Endothelial cell of umbilical vein (primary cell): ENCODE measurements at regions not wholly inside any gene's neighbourhood (a gene's known extent, or its start where the extent isn't known, plus 50 kb on each side); places are given as distances from the start of the nearest gene placed in this dataset.

ENCODE experiments used
- BruUV-seq: library from RNA; stranded (reverse); fragments of 400-500 nt; replicated peaks from 2 replicates; lab custom pipeline; 2021; lab: Mats Ljungman, UMichigan
- CTCF ChIA-PET: fragments of 300-600, 350-600 bp; sonication (Branson Sonifier 250); formaldehyde crosslinking; loops from one replicate; lab custom pipeline; 2021; ENCODE audit warnings: antibody characterized with exemption, inconsistent platforms; lab: Charles Lee
- POLR2A ChIA-PET: fragments of 300-600, 350-600 bp; sonication (Branson Sonifier 250); formaldehyde crosslinking; loops from one replicate; lab custom pipeline; 2021; ENCODE audit warnings: antibody characterized with exemption, inconsistent platforms; lab: Charles Lee
- DNase-seq: peaks from one replicate; pipeline ENCODE4 v3.0.0-alpha.2; 2011; ENCODE audit warnings: low read depth, low spot score
- FAIRE-seq: peaks from 2 replicates; lab custom pipeline; 2011; peaks lifted over from hg19 to GRCh38; lab: Jason Lieb, UNC
- H2AFZ ChIP-seq: 2 replicates; pipeline ENCODE4 v1.6.0; 2012; ENCODE audit warnings: low read depth, low read length, control low read depth, inconsistent platforms
- H3K27ac ChIP-seq: 2 replicates; pipeline ENCODE4 v1.5.1; 2011; ENCODE audit warnings: low read depth, mild to moderate bottlenecking, control low read depth, low read length, moderate library complexity; ENCODE audit not compliant: insufficient read depth
- H3K27me3 ChIP-seq, 2 experiments: 2 replicates each; pipeline versions ENCODE4 v1.6.0 to v1.6.1; 2011; ENCODE audit warnings: low read length in 2 of 2, mixed read lengths in 1 of 2; ENCODE audit not compliant: control insufficient read depth in 2 of 2, insufficient read depth in 2 of 2
- H3K36me3 ChIP-seq, 2 experiments: 2 replicates in 1 of 2; 3 replicates in 1 of 2; pipeline ENCODE4 v1.5.1; 2011; ENCODE audit warnings: low read length in 2 of 2, mild to moderate bottlenecking in 1 of 2, moderate library complexity in 1 of 2; ENCODE audit not compliant: control insufficient read depth in 2 of 2, insufficient read depth in 2 of 2; ENCODE audit errors: extremely low read depth in 1 of 2
- H3K4me1 ChIP-seq: 3 replicates; pipeline ENCODE4 v1.5.1; 2011; ENCODE audit warnings: mild to moderate bottlenecking, low read length; ENCODE audit not compliant: control insufficient read depth, insufficient read depth; ENCODE audit errors: extremely low read depth
- H3K4me2 ChIP-seq: 2 replicates; pipeline ENCODE4 v1.6.1; 2011; ENCODE audit warnings: low read length, control low read depth, mixed read lengths; ENCODE audit not compliant: insufficient read depth
- H3K4me3 ChIP-seq, 3 experiments: fragments of 200-600 bp in 1 of 3; sonication (generic), shearing (Covaris generic) in 1 of 3; replicated peaks in 1 of 3; 2 replicates each; pipeline ENCODE4 v1.5.1; 2011 to 2016; ENCODE audit warnings: control low read depth in 3 of 3, low read length in 3 of 3, mild to moderate bottlenecking in 2 of 3, inconsistent platforms in 1 of 3, low read depth in 1 of 3, moderate library complexity in 1 of 3; ENCODE audit not compliant: insufficient read depth in 1 of 3
- H3K79me2 ChIP-seq: 2 replicates; pipeline ENCODE4 v1.6.0; 2012; ENCODE audit warnings: low read length, inconsistent platforms; ENCODE audit not compliant: control insufficient read depth, insufficient read depth
- H3K9ac ChIP-seq: replicated peaks from 2 replicates; pipeline ENCODE3; 2011; ENCODE audit warnings: low read length, control low read depth; ENCODE audit not compliant: insufficient read depth; ENCODE audit errors: extremely low read depth
- H3K9me1 ChIP-seq: replicated peaks from 3 replicates; pipeline ENCODE4 v1.6.0; 2011; ENCODE audit warnings: mild to moderate bottlenecking, low read length; ENCODE audit not compliant: control insufficient read depth, insufficient read depth; ENCODE audit errors: extremely low read depth
- H3K9me3 ChIP-seq: replicated peaks from 2 replicates; pipeline ENCODE4 v1.5.1; 2012; ENCODE audit warnings: low read length, inconsistent platforms; ENCODE audit not compliant: control insufficient read depth, insufficient read depth
- H4K20me1 ChIP-seq: replicated peaks from 2 replicates; pipeline ENCODE3; 2011; ENCODE audit warnings: mild to moderate bottlenecking, low read length; ENCODE audit not compliant: control insufficient read depth, insufficient read depth; ENCODE audit errors: extremely low read depth
- CTCF ChIP-seq, 2 donors: IDR thresholded peaks; 1 replicate in 1 of 2; 2 replicates in 1 of 2; pipeline ENCODE4 v1.5.1; 2011; ENCODE audit warnings: low read length in 2 of 2, mild to moderate bottlenecking in 2 of 2, moderate library complexity in 2 of 2, control low read depth in 1 of 2, inconsistent platforms in 1 of 2, low read depth in 1 of 2; ENCODE audit not compliant: insufficient read depth in 1 of 2; ENCODE audit errors: extremely low read depth in 1 of 2
- EZH2 ChIP-seq: IDR thresholded peaks from 2 replicates; pipeline ENCODE4 v1.6.1; 2012; ENCODE audit warnings: borderline replicate concordance, low read depth, mild to moderate bottlenecking, moderate library complexity, low read length, inconsistent platforms; ENCODE audit not compliant: severe bottlenecking
- FOS ChIP-seq: IDR thresholded peaks from 2 replicates; pipeline ENCODE4 v1.6.1; 2011; ENCODE audit warnings: mild to moderate bottlenecking, low read length, moderate library complexity, borderline replicate concordance; ENCODE audit not compliant: insufficient read depth
- GATA2 ChIP-seq: IDR thresholded peaks from 2 replicates; pipeline ENCODE4 v1.7.0; 2011; ENCODE audit warnings: low read depth, mild to moderate bottlenecking, moderate library complexity, mixed read lengths, low read length; ENCODE audit not compliant: insufficient read length, insufficient read depth
- JUN ChIP-seq: IDR thresholded peaks from 2 replicates; pipeline ENCODE4 v1.6.1; 2011; ENCODE audit warnings: borderline replicate concordance, low read depth; ENCODE audit not compliant: insufficient read length, insufficient read depth
- MAX ChIP-seq: IDR thresholded peaks from 2 replicates; pipeline ENCODE4 v1.6.1; 2011; ENCODE audit not compliant: insufficient read depth, insufficient read length
- MYC ChIP-seq: IDR thresholded peaks from one replicate; pipeline ENCODE4 v1.6.1; 2011; ENCODE audit warnings: mild to moderate bottlenecking, low read depth, low read length
- POLR2A ChIP-seq: IDR thresholded peaks from 2 replicates; pipeline ENCODE4 v1.6.1; 2012; ENCODE audit warnings: low read depth, mild to moderate bottlenecking, control low read depth, low read length
- POLR2AphosphoS5 ChIP-seq: IDR thresholded peaks from 2 replicates; pipeline ENCODE4 v1.6.1; 2012; ENCODE audit warnings: low read depth, mild to moderate bottlenecking, control low read depth, low read length, moderate library complexity; ENCODE audit not compliant: insufficient read depth
- dilution Hi-C: fragments of 300-500 bp; cut with MboI; formaldehyde crosslinking; loops from one replicate; pipeline ENCODE4 v1.15.0; 2019; ENCODE audit warnings: low sequenced_read_pairs; ENCODE audit not compliant: extremely low pct_ligation_motif_present
- intact Hi-C: fragments of 100-400 bp; cut with micrococcal nuclease; formaldehyde crosslinking; loops from one replicate; pipeline ENCODE4 v1.10.0; 2022

- Histone ChIP-seq H3K9me3 (no peaks in the 10 kb centered on the region), H3K9ac (no peak overlapping the region), H3K36me3 (no peaks in the 10 kb centered on the region), H3K4me1 (no peaks in the 10 kb centered on the region), H3K79me2 (no peaks in the 10 kb centered on the region), H3K4me2 (no peak overlapping the region), H4K20me1 (no peaks in the 10 kb centered on the region), H2AFZ (no peak overlapping the region), H3K4me3 (no peak overlapping the region), H3K27me3 (peaks cover 7 to 9% of the 10 kb centered on the region in 2 experiments), H3K27ac (no peak overlapping the region), H3K9me1 (no peaks in the 10 kb centered on the region)
- no peak for FAIRE-seq
- dilution Hi-C loops = no loop called here
- no peak for DNase-seq
- intact Hi-C loops = no loop called here
- ChIA-PET POLR2A (no interaction called here), CTCF (no interaction called here)
- no TSS peak for BruUV-seq
- TF ChIP-seq GATA2 = no peak
- no peak for TF ChIP-seq MYC
- no peak for TF ChIP-seq MAX
- TF ChIP-seq POLR2A = no peak
- no peak for TF ChIP-seq CTCF (IDR thresholded peaks at IDR 0.05; ENCODE audit: extremely low read depth in 1 of 2, insufficient read depth in 1 of 2, low read depth in 1 of 2, low read length in 2 of 2)
- TF ChIP-seq EZH2 = no peak
- TF ChIP-seq JUN = no peak
- TF ChIP-seq POLR2AphosphoS5 = no peak
- TF ChIP-seq FOS = no peak
Observed at GRCh38 chr18:54766634-54767033, 61.6 kb upstream of the RAB27B start.
